NCI-H1092 (cell line): ENCODE measurements at regions not wholly inside any gene's neighbourhood (a gene's known extent, or its start where the extent isn't known, plus 50 kb on each side); places are given as distances from the start of the nearest gene placed in this dataset.
"Not testable (repeated sequence)": the region's sequence is repeated elsewhere in the genome, so short reads cannot be mapped to it uniquely, and the experiment has no call there.

ENCODE experiments used
- DNase-seq: peaks from one replicate; lab custom pipeline; 2025; lab: John Stamatoyannopoulos, UW

GRCh38 chr5:117633093-117633492 lies 1058.5 kb upstream of the SEMA6A start:
- DNase-seq, result no peak

GRCh38 chr5:117624201-117624600 lies 1049.6 kb upstream of the SEMA6A start:
- DNase-seq, result no peak

GRCh38 chr5:117623042-117623805 lies 1048.6 kb upstream of the SEMA6A start:
- DNase-seq, result no peak

- DNase-seq, result no peak
These were observed 1047.3 kb upstream of the SEMA6A start for GRCh38 chr5:117621921-117622320.

- DNase-seq, result no peak
These were observed 1040.6 kb upstream of the SEMA6A start for GRCh38 chr5:117615226-117615625.

- no peak for DNase-seq
These were observed 1039.8 kb upstream of the SEMA6A start for GRCh38 chr5:117614408-117614807.

- DNase-seq, result no peak
These were observed 1030.2 kb upstream of the SEMA6A start for GRCh38 chr5:117604845-117605244.

- not testable (repeated sequence) for DNase-seq
These were observed 1025.2 kb upstream of the SEMA6A start for GRCh38 chr5:117599811-117600210.

GRCh38 chr5:117594166-117594565 lies 1019.5 kb upstream of the SEMA6A start:
- DNase-seq, result no peak

- DNase-seq, result peak; percentile 5
These were observed 1016.3 kb upstream of the SEMA6A start for GRCh38 chr5:117590944-117591343.

- no peak for DNase-seq
These were observed 1014.0 kb upstream of the SEMA6A start for GRCh38 chr5:117588611-117589010.

GRCh38 chr5:117587111-117587510 lies 1012.5 kb upstream of the SEMA6A start:
- no peak for DNase-seq

GRCh38 chr5:117568622-117569021 lies 994.0 kb upstream of the SEMA6A start:
- no peak for DNase-seq

- no peak for DNase-seq
These were observed 993.5 kb upstream of the SEMA6A start for GRCh38 chr5:117568126-117568525.

GRCh38 chr5:117562647-117563046 lies 988.0 kb upstream of the SEMA6A start:
- DNase-seq, result no peak

GRCh38 chr5:117561531-117561930 lies 986.9 kb upstream of the SEMA6A start:
- no peak for DNase-seq

- no peak for DNase-seq
These were observed 984.6 kb upstream of the SEMA6A start for GRCh38 chr5:117559005-117559844.

GRCh38 chr5:117551236-117551635 lies 976.6 kb upstream of the SEMA6A start:
- no peak for DNase-seq

GRCh38 chr5:117547192-117547591 lies 972.6 kb upstream of the SEMA6A start:
- DNase-seq, result no peak

- no peak for DNase-seq
These were observed 965.1 kb upstream of the SEMA6A start for GRCh38 chr5:117539692-117540091.

GRCh38 chr5:117533792-117534191 lies 959.2 kb upstream of the SEMA6A start:
- no peak for DNase-seq

GRCh38 chr5:117533051-117533670 lies 958.5 kb upstream of the SEMA6A start:
- DNase-seq, result not testable (repeated sequence)
